H9 (cell line): ENCODE measurements at regions not wholly inside any gene's neighbourhood (a gene's known extent, or its start where the extent isn't known, plus 50 kb on each side); places are given as distances from the start of the nearest gene placed in this dataset.

Source experiments
- DNase-seq: peaks from one replicate; pipeline ENCODE4 v3.0.0-alpha.2; 2017
- H2AFZ ChIP-seq: one replicate; pipeline ENCODE4 v1.6.1; 2013; ENCODE audit warnings: mild to moderate bottlenecking, low read length, control low read depth, moderate library complexity
- H2AK5ac ChIP-seq: 2 replicates; pipeline ENCODE4 v1.6.1; 2013; ENCODE audit warnings: low read length, control low read depth, mixed read lengths; ENCODE audit not compliant: insufficient read length
- H2BK120ac ChIP-seq: one replicate; pipeline ENCODE4 v1.6.1; 2013; ENCODE audit warnings: low read depth, mild to moderate bottlenecking, low read length, control low read depth, inconsistent platforms; ENCODE audit not compliant: poor library complexity, severe bottlenecking
- H2BK12ac ChIP-seq: 2 replicates; pipeline ENCODE4 v1.6.1; 2013; ENCODE audit warnings: low read length, control low read depth, mixed read lengths, low read depth; ENCODE audit not compliant: insufficient read length
- H2BK15ac ChIP-seq: 2 replicates; pipeline ENCODE4 v1.6.1; 2013; ENCODE audit warnings: low read depth, low read length, control low read depth
- H2BK20ac ChIP-seq: one replicate; pipeline ENCODE4 v1.6.1; 2013; ENCODE audit warnings: low read depth, mild to moderate bottlenecking, low read length, control low read depth, inconsistent platforms; ENCODE audit not compliant: poor library complexity, severe bottlenecking
- H2BK5ac ChIP-seq: 2 replicates; pipeline ENCODE4 v1.6.1; 2013; ENCODE audit warnings: low read length, control low read depth, mixed read lengths; ENCODE audit not compliant: insufficient read length
- H3K14ac ChIP-seq: 2 replicates; pipeline ENCODE4 v1.6.1; 2013; ENCODE audit warnings: low read length, control low read depth; ENCODE audit not compliant: insufficient read depth
- H3K18ac ChIP-seq: 2 replicates; pipeline ENCODE4 v1.6.1; 2013; ENCODE audit warnings: low read depth, mild to moderate bottlenecking, mixed read lengths, low read length, control low read depth; ENCODE audit not compliant: insufficient read length
- H3K23ac ChIP-seq: 2 replicates; pipeline ENCODE4 v1.6.1; 2013; ENCODE audit warnings: low read length, control low read depth, mixed read lengths, low read depth; ENCODE audit not compliant: insufficient read length
- H3K23me2 ChIP-seq: 2 replicates; pipeline ENCODE4 v1.6.1; 2013; ENCODE audit warnings: low read depth, mild to moderate bottlenecking, mixed read lengths, low read length, control low read depth; ENCODE audit not compliant: insufficient read length, poor library complexity, severe bottlenecking
- H3K27ac ChIP-seq: 2 replicates; pipeline ENCODE4 v1.5.1; 2013; ENCODE audit warnings: low read length, control low read depth, mixed read lengths, low read depth; ENCODE audit not compliant: insufficient read length
- H3K27me3 ChIP-seq: 2 replicates; pipeline ENCODE4 v1.6.1; 2013; ENCODE audit warnings: low read length, control low read depth, inconsistent platforms; ENCODE audit not compliant: insufficient read depth
- H3K4ac ChIP-seq: 2 replicates; pipeline ENCODE4 v1.6.1; 2013; ENCODE audit warnings: low read depth, mild to moderate bottlenecking, control low read depth, inconsistent platforms, low read length, moderate library complexity
- H3K4me1 ChIP-seq: 2 replicates; pipeline ENCODE4 v1.6.1; 2013; ENCODE audit warnings: low read length, control low read depth, inconsistent platforms; ENCODE audit not compliant: insufficient read depth
- H3K4me2 ChIP-seq: 2 replicates; pipeline ENCODE4 v1.6.1; 2013; ENCODE audit warnings: low read length, control low read depth, mixed read lengths; ENCODE audit not compliant: insufficient read length, insufficient read depth
- H3K56ac ChIP-seq: 2 replicates; pipeline ENCODE4 v1.6.1; 2013; ENCODE audit warnings: low read depth, mild to moderate bottlenecking, mixed read lengths, low read length, control low read depth; ENCODE audit not compliant: insufficient read length
- H3K79me1 ChIP-seq: 2 replicates; pipeline ENCODE4 v1.6.1; 2013; ENCODE audit warnings: low read depth, mild to moderate bottlenecking, moderate library complexity, low read length, control low read depth, inconsistent platforms; ENCODE audit not compliant: insufficient read depth, poor library complexity, severe bottlenecking
- H3K79me2 ChIP-seq: 2 replicates; pipeline ENCODE4 v1.6.1; 2013; ENCODE audit warnings: low read length, control low read depth, inconsistent platforms; ENCODE audit not compliant: insufficient read depth
- H3K9ac ChIP-seq: 2 replicates; pipeline ENCODE4 v1.6.1; 2013; ENCODE audit warnings: low read length, control low read depth, mixed read lengths; ENCODE audit not compliant: insufficient read length; ENCODE audit errors: extremely low read depth
- H3K9me3 ChIP-seq: one replicate; pipeline ENCODE4 v1.6.1; 2013; ENCODE audit warnings: low read depth, low read length, inconsistent platforms; ENCODE audit not compliant: control insufficient read depth
- H3T11ph ChIP-seq: one replicate; pipeline ENCODE4 v1.6.1; 2013; ENCODE audit warnings: mild to moderate bottlenecking, low read length, control low read depth, inconsistent platforms
- H4K20me1 ChIP-seq: one replicate; pipeline ENCODE4 v1.6.1; 2013; ENCODE audit not compliant: control insufficient read depth, insufficient read length, insufficient read depth
- H4K5ac ChIP-seq: 2 replicates; pipeline ENCODE4 v1.6.1; 2013; ENCODE audit warnings: low read depth, mild to moderate bottlenecking, mixed read lengths, low read length, control low read depth; ENCODE audit not compliant: insufficient read length
- H4K8ac ChIP-seq: replicated peaks from 2 replicates; pipeline ENCODE4 v1.6.1; 2013; ENCODE audit warnings: low read length, control low read depth, mixed read lengths, low read depth; ENCODE audit not compliant: insufficient read length
- H4K91ac ChIP-seq: 2 replicates; pipeline ENCODE4 v1.6.1; 2013; ENCODE audit warnings: low read depth, mild to moderate bottlenecking, moderate library complexity, mixed read lengths, low read length, control low read depth; ENCODE audit not compliant: insufficient read length
- H3K27ac Mint-ChIP-seq, 3 experiments: 2 replicates in 2 of 3; 3 replicates in 1 of 3; pipeline ENCODE4 v1.8.0; 2020 to 2021; ENCODE audit warnings: mixed read lengths in 3 of 3, mild to moderate bottlenecking in 1 of 3, moderate library complexity in 1 of 3
- H3K27me3 Mint-ChIP-seq: 2 replicates; pipeline ENCODE4 v1.8.0; 2021; ENCODE audit warnings: low read depth, mild to moderate bottlenecking, moderate library complexity, mixed read lengths
- H3K36me3 Mint-ChIP-seq, 3 experiments: 2 replicates in 2 of 3; 3 replicates in 1 of 3; pipeline ENCODE4 v1.8.0; 2020 to 2021; ENCODE audit warnings: low read depth in 3 of 3, mixed read lengths in 3 of 3; ENCODE audit not compliant: insufficient read depth in 1 of 3
- H3K4me1 Mint-ChIP-seq, 2 experiments: 2 replicates each; pipeline ENCODE4 v1.8.0; 2020; ENCODE audit warnings: mixed read lengths in 2 of 2
- H3K4me3 Mint-ChIP-seq, 2 experiments: 2 replicates in 1 of 2; 3 replicates in 1 of 2; pipeline ENCODE4 v1.8.0; 2020 to 2021; ENCODE audit warnings: mild to moderate bottlenecking in 2 of 2, mixed read lengths in 2 of 2, moderate library complexity in 1 of 2
- H3K9me3 Mint-ChIP-seq, 2 experiments: 2 replicates in 1 of 2; 3 replicates in 1 of 2; pipeline ENCODE4 v1.8.0; 2020; ENCODE audit warnings: mild to moderate bottlenecking in 2 of 2, mixed read lengths in 2 of 2, moderate library complexity in 1 of 2
- CTCF ChIP-seq: fragments of 200-600 bp; sonication (generic); conservative IDR thresholded peaks from 3 replicates; pipeline ENCODE4 v1.8.0; 2021; ENCODE audit warnings: antibody characterized with exemption, mild to moderate bottlenecking
- WGBS: extraction: QIAGEN DNeasy Blood & Tissue Kit; methylation state at CpG from one replicate; pipeline ENCODE4 v1.1.7; 2013; ENCODE audit warnings: missing lambda C conversion rate, low lambda C conversion rate, mixed read lengths; ENCODE audit not compliant: insufficient read length; ENCODE audit errors: extremely low coverage; 5-methylcytosine and 5-hydroxymethylcytosine counted together

GRCh38 chr5:173534031-173534430 lies 82.4 kb downstream of the BOD1 start:
- Mint-ChIP-seq H3K4me1 (peaks cover 6 to 10% of the 10 kb centered on the region in 2 experiments), H3K27me3 (peaks cover 13% of the 10 kb centered on the region), H3K9me3 (no peaks in the 10 kb centered on the region; a peak in 1 of 5 replicates), H3K4me3 (no peak overlapping the region), H3K36me3 (no peaks in the 10 kb centered on the region), H3K27ac (no peak overlapping the region)
- Histone ChIP-seq H2BK120ac (no peak overlapping the region), H2AK5ac (no peak overlapping the region), H3K4me1 (no peaks in the 10 kb centered on the region), H3K79me2 (no peaks in the 10 kb centered on the region), H3K23ac (no peak overlapping the region), H3K18ac (no peak overlapping the region), H2BK12ac (no peak overlapping the region), H3K4ac (no peak overlapping the region), H4K8ac (no peak overlapping the region), H2AFZ (no peak overlapping the region), H3K27ac (no peak overlapping the region), H4K5ac (no peak overlapping the region), H4K20me1 (no peaks in the 10 kb centered on the region), H3K4me2 (no peak overlapping the region), H3K23me2 (no peaks in the 10 kb centered on the region), H2BK5ac (no peak overlapping the region), H3K9ac (no peak overlapping the region), H2BK20ac (no peak overlapping the region), H3K14ac (no peak overlapping the region), H3K27me3 (no peaks in the 10 kb centered on the region), H4K91ac (no peak overlapping the region), H2BK15ac (no peak overlapping the region), H3K56ac (no peak overlapping the region), H3K79me1 (no peaks in the 10 kb centered on the region), H3K9me3 (no peaks in the 10 kb centered on the region), H3T11ph (no peak overlapping the region)
- DNase-seq, result no peak
- no CpG with 5 or more reads among the region's 1 CpG for WGBS
- TF ChIP-seq CTCF, result no peak
